SU-DHL-6 (cell line): ENCODE measurements at regions not wholly inside any gene's neighbourhood (a gene's known extent, or its start where the extent isn't known, plus 50 kb on each side); places are given as distances from the start of the nearest gene placed in this dataset.
"Not testable (repeated sequence)": the region's sequence is repeated elsewhere in the genome, so short reads cannot be mapped to it uniquely, and the experiment has no call there.

Source experiments
- H2AFZ ChIP-seq: fragments of 200-600 bp; sonication (generic); 2 replicates; pipeline ENCODE4 v1.6.1; 2014; ENCODE audit warnings: low read depth, mild to moderate bottlenecking, moderate library complexity, mixed read lengths, antibody characterized with exemption, low read length; ENCODE audit not compliant: severe bottlenecking
- H3F3A ChIP-seq: fragments of 200-600 bp; shearing (Covaris generic); 2 replicates; pipeline ENCODE4 v1.6.0; 2016; ENCODE audit warnings: antibody characterized with exemption, mild to moderate bottlenecking; ENCODE audit not compliant: insufficient read depth
- H3K27ac ChIP-seq: fragments of 200-600 bp; sonication (generic); 2 replicates; pipeline ENCODE4 v1.5.1; 2016; ENCODE audit warnings: low read depth, mild to moderate bottlenecking, low read length, moderate library complexity, mixed read lengths
- H3K27me3 ChIP-seq: fragments of 200-600 bp; sonication (generic), shearing (Covaris generic); 2 replicates; pipeline ENCODE4 v1.6.0; 2014; ENCODE audit warnings: mild to moderate bottlenecking, low read length
- H3K36me3 ChIP-seq: fragments of 200-600 bp; sonication (generic); 2 replicates; pipeline ENCODE4 v1.6.1; 2014; ENCODE audit warnings: mild to moderate bottlenecking, low read length, mixed read lengths
- H3K4me2 ChIP-seq: fragments of 300-600, 200-600 bp; shearing (Covaris generic), sonication (generic); 2 replicates; pipeline ENCODE4 v1.6.0; 2014; ENCODE audit warnings: low read length, low read depth, mild to moderate bottlenecking; ENCODE audit not compliant: poor library complexity, severe bottlenecking
- H3K4me3 ChIP-seq: fragments of 200-600 bp; sonication (generic); 2 replicates; pipeline ENCODE4 v1.5.1; 2014; ENCODE audit warnings: antibody characterized with exemption, low read length, mild to moderate bottlenecking, mixed read lengths; ENCODE audit not compliant: insufficient read depth, poor library complexity, severe bottlenecking
- H3K79me2 ChIP-seq: fragments of 200-600 bp; sonication (generic); 2 replicates; pipeline ENCODE4 v1.6.1; 2014; ENCODE audit warnings: mild to moderate bottlenecking, low read length, moderate library complexity; ENCODE audit not compliant: insufficient read depth
- H3K9ac ChIP-seq: fragments of 200-600 bp; sonication (generic); 2 replicates; pipeline ENCODE4 v1.7.0; 2014; ENCODE audit warnings: mild to moderate bottlenecking, low read length
- H3K9me2 ChIP-seq: fragments of 200-600 bp; sonication (generic); replicated peaks from 2 replicates; pipeline ENCODE4 v1.6.1; 2014; ENCODE audit warnings: low read length; ENCODE audit not compliant: insufficient read depth
- H3K9me3 ChIP-seq: fragments of 200-600 bp; sonication (generic); 2 replicates; pipeline ENCODE4 v1.6.1; 2014; ENCODE audit warnings: low read length, mixed read lengths; ENCODE audit not compliant: insufficient read depth
- H4K20me1 ChIP-seq: fragments of 200-600 bp; sonication (generic); 2 replicates; pipeline ENCODE4 v1.6.1; 2014; ENCODE audit warnings: low read depth, mild to moderate bottlenecking, antibody characterized with exemption, low read length, moderate library complexity, mixed read lengths

GRCh38 chr5:21547656-21548055 is 1305.5 kb downstream of the CDH12 start:
- H2AFZ ChIP-seq, H3K79me2 ChIP-seq, H3F3A ChIP-seq, H3K4me3 ChIP-seq, H3K27ac ChIP-seq, H4K20me1 ChIP-seq, H3K9me2 ChIP-seq, H3K4me2 ChIP-seq, H3K36me3 ChIP-seq, H3K27me3 ChIP-seq, H3K9me3 ChIP-seq, H3K9ac ChIP-seq: not testable (repeated sequence)

GRCh38 chr5:21535114-21535513 is 1318.0 kb downstream of the CDH12 start:
- H3K27me3 ChIP-seq, H3K4me3 ChIP-seq, H3K9me3 ChIP-seq, H3K27ac ChIP-seq, H3K36me3 ChIP-seq, H2AFZ ChIP-seq, H3K9ac ChIP-seq, H3K9me2 ChIP-seq, H3K79me2 ChIP-seq, H3K4me2 ChIP-seq, H4K20me1 ChIP-seq, H3F3A ChIP-seq: not testable (repeated sequence)

- not testable (repeated sequence) for H4K20me1 ChIP-seq, H3K79me2 ChIP-seq, H3K9ac ChIP-seq, H3F3A ChIP-seq, H3K27ac ChIP-seq, H3K27me3 ChIP-seq, H2AFZ ChIP-seq, H3K4me2 ChIP-seq, H3K9me3 ChIP-seq, H3K36me3 ChIP-seq, H3K9me2 ChIP-seq, H3K4me3 ChIP-seq
These were observed 1332.0 kb downstream of the CDH12 start for GRCh38 chr5:21521157-21521556.

DNA sequence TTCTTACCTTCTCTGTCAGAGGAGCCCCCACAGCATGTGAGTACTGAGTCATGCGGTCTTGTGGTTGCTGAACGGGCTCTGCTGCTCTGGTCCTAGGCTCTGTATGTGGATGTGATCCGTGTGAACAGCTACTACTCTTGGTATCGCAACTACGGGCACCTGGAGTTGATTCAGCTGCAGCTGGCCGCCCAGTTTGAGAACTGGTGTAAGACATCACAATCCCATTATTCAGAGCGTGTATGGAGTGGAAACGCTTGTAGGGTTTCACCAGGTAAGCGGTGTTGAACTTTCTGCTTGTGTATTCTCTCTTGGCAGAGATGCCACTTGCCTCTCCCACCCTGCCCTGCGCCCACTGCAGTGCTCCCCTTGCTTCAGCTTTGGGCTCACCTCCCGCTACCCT is 1356.2 kb downstream of the CDH12 start:
- not testable (repeated sequence) for H3K36me3 ChIP-seq, H3K79me2 ChIP-seq

GRCh38 chr5:21496056-21496455 is 1357.1 kb downstream of the CDH12 start:
- not testable (repeated sequence) for H3K4me2 ChIP-seq, H3K27me3 ChIP-seq, H3K27ac ChIP-seq, H3K36me3 ChIP-seq, H3K9me3 ChIP-seq, H2AFZ ChIP-seq, H4K20me1 ChIP-seq, H3K4me3 ChIP-seq, H3K79me2 ChIP-seq, H3F3A ChIP-seq, H3K9me2 ChIP-seq, H3K9ac ChIP-seq

More for the DNA sequence above, 1356.2 kb downstream of the CDH12 start:
- H3K4me2 ChIP-seq, H3K27me3 ChIP-seq, H3K9ac ChIP-seq, H3K27ac ChIP-seq, H3K9me2 ChIP-seq, H2AFZ ChIP-seq, H4K20me1 ChIP-seq, H3K9me3 ChIP-seq, H3F3A ChIP-seq, H3K4me3 ChIP-seq: not testable (repeated sequence)

- H3K79me2 ChIP-seq, H3K4me2 ChIP-seq, H3K27ac ChIP-seq, H2AFZ ChIP-seq, H3F3A ChIP-seq, H3K9ac ChIP-seq, H3K9me2 ChIP-seq, H3K9me3 ChIP-seq, H3K36me3 ChIP-seq, H4K20me1 ChIP-seq, H3K4me3 ChIP-seq, H3K27me3 ChIP-seq: not testable (repeated sequence)
These were observed 1357.9 kb downstream of the CDH12 start for GRCh38 chr5:21495235-21495634.

DNA sequence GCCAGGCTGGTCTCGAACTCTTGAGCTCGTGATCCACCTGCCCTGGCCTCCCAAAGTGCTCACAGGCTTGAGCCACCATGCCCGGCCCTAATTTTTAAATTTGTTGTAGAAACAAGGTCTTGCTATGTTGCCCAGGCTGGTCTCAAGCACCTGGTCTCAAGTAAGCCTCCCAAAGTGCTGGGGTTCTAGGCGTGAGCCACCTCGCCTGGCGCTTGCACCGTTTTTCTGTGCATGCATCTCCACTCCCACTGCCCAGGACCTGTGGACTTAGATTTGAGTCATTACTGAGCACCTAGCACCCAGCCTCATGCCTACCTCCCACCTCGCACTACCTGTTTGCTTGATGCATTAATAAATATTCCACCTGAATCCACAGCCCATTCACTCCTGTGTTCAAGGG is 1359.1 kb downstream of the CDH12 start:
- H3K9me2 ChIP-seq, H3F3A ChIP-seq, H3K9me3 ChIP-seq, H4K20me1 ChIP-seq, H3K4me3 ChIP-seq, H3K4me2 ChIP-seq, H3K27me3 ChIP-seq, H3K9ac ChIP-seq, H3K36me3 ChIP-seq, H3K79me2 ChIP-seq, H2AFZ ChIP-seq, H3K27ac ChIP-seq: not testable (repeated sequence)

DNA sequence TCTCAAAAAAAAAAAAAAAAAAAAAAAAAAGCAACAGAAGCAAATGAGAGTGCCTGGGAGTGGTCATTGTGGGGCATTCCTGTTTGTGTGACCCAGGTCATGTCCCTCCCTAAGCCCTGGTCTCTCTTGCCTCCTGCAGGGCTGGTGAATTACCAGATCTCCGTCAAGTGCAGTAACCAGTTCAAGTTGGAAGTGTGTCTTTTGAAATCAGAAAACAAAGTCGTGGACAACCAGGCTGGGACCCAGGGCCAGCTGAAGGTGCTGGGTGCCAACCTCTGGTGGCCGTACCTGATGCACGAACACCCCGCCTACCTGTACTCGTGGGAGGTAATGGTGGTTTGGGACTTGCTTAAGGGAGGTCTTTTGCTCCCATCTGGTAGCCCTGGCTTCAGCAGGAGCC is 1362.0 kb downstream of the CDH12 start:
- H3K9ac ChIP-seq, H4K20me1 ChIP-seq, H3K9me2 ChIP-seq, H3K36me3 ChIP-seq, H2AFZ ChIP-seq, H3K79me2 ChIP-seq, H3K9me3 ChIP-seq, H3F3A ChIP-seq, H3K27ac ChIP-seq, H3K4me2 ChIP-seq, H3K4me3 ChIP-seq, H3K27me3 ChIP-seq: not testable (repeated sequence)
